SK-N-SH (cell line): ENCODE measurements at regions not wholly inside any gene's neighbourhood (a gene's known extent, or its start where the extent isn't known, plus 50 kb on each side); places are given as distances from the start of the nearest gene placed in this dataset.

Experiments used
- CTCF ChIA-PET: fragments of 300-600, 350-600 bp; formaldehyde crosslinking; extraction: SDS; loops from one replicate; lab custom pipeline; 2021; lab: Yijun Ruan, JAX
- POLR2A ChIA-PET: fragments of 350-600 bp; sonication (Branson Sonifier 250); formaldehyde crosslinking; extraction: SDS; loops from one replicate; lab custom pipeline; 2020; ENCODE audit warnings: antibody characterized with exemption, inconsistent platforms; lab: Yijun Ruan, JAX
- DNase-seq: peaks from one replicate; pipeline ENCODE4 v3.0.0; 2012
- H2AFZ ChIP-seq: fragments of 200-600 bp; sonication (generic); 2 replicates; pipeline ENCODE4 v1.8.1; 2016; ENCODE audit warnings: antibody characterized with exemption, mild to moderate bottlenecking, low read depth
- H3F3A ChIP-seq: fragments of 200-600 bp; sonication (generic); replicated peaks from 2 replicates; pipeline ENCODE3; 2016; ENCODE audit warnings: antibody characterized with exemption, mild to moderate bottlenecking; ENCODE audit not compliant: insufficient read depth
- H3K27ac ChIP-seq, 2 experiments: fragments of 200-500 bp in 1 of 2; fragments of 200-600 bp in 1 of 2; sonication (Bioruptor generic) in 1 of 2; sonication (generic), shearing (Covaris generic) in 1 of 2; 2 replicates each; pipeline versions ENCODE4 v1.5.1 to v1.6.1; 2014 to 2016; ENCODE audit warnings: low read depth in 2 of 2, inconsistent platforms in 1 of 2, low read length in 1 of 2, mild to moderate bottlenecking in 1 of 2, mixed read lengths in 1 of 2
- H3K27me3 ChIP-seq: fragments of 200-600 bp; sonication (generic), shearing (Covaris generic); 2 replicates; pipeline ENCODE4 v1.6.1; 2016; ENCODE audit warnings: mixed run types; ENCODE audit not compliant: insufficient read depth
- H3K36me3 ChIP-seq, 2 experiments: fragments of 200-500 bp in 1 of 2; fragments of 200-600 bp in 1 of 2; sonication (Bioruptor generic) in 1 of 2; sonication (generic) in 1 of 2; replicated peaks in 1 of 2; 2 replicates each; pipeline versions ENCODE3 to v1.5.1; 2014 to 2016; ENCODE audit warnings: low read length in 1 of 2, mild to moderate bottlenecking in 1 of 2; ENCODE audit not compliant: insufficient read depth in 2 of 2, control insufficient read depth in 1 of 2
- H3K4me1 ChIP-seq, 2 experiments: fragments of 200-500 bp in 1 of 2; fragments of 200-600 bp in 1 of 2; sonication (Bioruptor generic) in 1 of 2; sonication (generic), shearing (Covaris generic) in 1 of 2; 2 replicates each; pipeline versions ENCODE4 v1.5.1 to v1.6.1; 2014 to 2016; ENCODE audit warnings: low read depth in 1 of 2, low read length in 1 of 2, mixed run types in 1 of 2; ENCODE audit not compliant: insufficient read depth in 2 of 2, control insufficient read depth in 1 of 2
- H3K4me2 ChIP-seq: fragments of 200-600 bp; sonication (generic), shearing (Covaris generic); 2 replicates; pipeline ENCODE4 v1.6.1; 2017; ENCODE audit warnings: mixed run types
- H3K4me3 ChIP-seq, 2 experiments: fragments of 200-500 bp in 1 of 2; fragments of 200-600 bp in 1 of 2; sonication (Bioruptor generic) in 1 of 2; sonication (generic), shearing (Covaris generic) in 1 of 2; 2 replicates each; pipeline versions ENCODE4 v1.5.1 to v1.8.1; 2014 to 2016; ENCODE audit warnings: low read depth in 2 of 2, inconsistent platforms in 1 of 2, low read length in 1 of 2, mild to moderate bottlenecking in 1 of 2, mixed read lengths in 1 of 2, moderate library complexity in 1 of 2
- H3K79me2 ChIP-seq: fragments of 200-600 bp; sonication (generic); 2 replicates; pipeline ENCODE4 v1.8.1; 2017; ENCODE audit warnings: mild to moderate bottlenecking; ENCODE audit not compliant: insufficient read depth
- H3K9ac ChIP-seq: fragments of 200-600 bp; sonication (generic); 2 replicates; pipeline ENCODE4 v1.6.1; 2017; ENCODE audit warnings: mixed run types
- H3K9me2 ChIP-seq: fragments of 200-600 bp; sonication (generic); 2 replicates; pipeline ENCODE4 v1.6.1; 2017; ENCODE audit warnings: mixed run types
- H3K9me3 ChIP-seq: fragments of 200-600 bp; sonication (generic); 2 replicates; pipeline ENCODE4 v1.6.1; 2017; ENCODE audit warnings: mixed run types, mild to moderate bottlenecking, moderate library complexity
- H4K20me1 ChIP-seq: fragments of 200-600 bp; sonication (generic); 2 replicates; pipeline ENCODE4 v1.6.1; 2017; ENCODE audit warnings: mild to moderate bottlenecking, mixed run types; ENCODE audit not compliant: insufficient read depth
- FOXM1 ChIP-seq: IDR thresholded peaks from 2 replicates; pipeline ENCODE4 v1.4.0; 2012; ENCODE audit warnings: low read depth, mild to moderate bottlenecking
- GATA2 ChIP-seq: sonication (generic); formaldehyde crosslinking; IDR thresholded peaks from 2 replicates; pipeline ENCODE4 v1.5.0; 2020; ENCODE audit warnings: mild to moderate bottlenecking, missing genetic modification reagents
- NFIC ChIP-seq: IDR thresholded peaks from 2 replicates; pipeline ENCODE4 v1.4.0; 2012; ENCODE audit warnings: borderline replicate concordance
- POLR2AphosphoS5 ChIP-seq: IDR thresholded peaks from 2 replicates; pipeline ENCODE4 v1.6.1; 2012; ENCODE audit warnings: low read depth, low read length
- RAD21 ChIP-seq: IDR thresholded peaks from 2 replicates; pipeline ENCODE4 v1.6.1; 2012; ENCODE audit warnings: mild to moderate bottlenecking, low read length
- RFX5 ChIP-seq: IDR thresholded peaks from 2 replicates; pipeline ENCODE4 v1.6.1; 2012; ENCODE audit warnings: mild to moderate bottlenecking, improper control_type of control experiment, low read length
- RXRA ChIP-seq: IDR thresholded peaks from 2 replicates; pipeline ENCODE4 v1.4.0; 2012; ENCODE audit warnings: low read depth, mild to moderate bottlenecking, borderline replicate concordance
- SIN3A ChIP-seq: IDR thresholded peaks from 2 replicates; pipeline ENCODE4 v1.6.1; 2012; ENCODE audit warnings: low read depth, mild to moderate bottlenecking, low read length, moderate library complexity, borderline replicate concordance
- TCF12 ChIP-seq: IDR thresholded peaks from 2 replicates; pipeline ENCODE4 v1.4.0; 2012
- ZBTB33 ChIP-seq: IDR thresholded peaks from 2 replicates; pipeline ENCODE4 v1.4.0; 2012; ENCODE audit warnings: low read depth, borderline replicate concordance
- WGBS: methylation state at CpG from one replicate; pipeline ENCODE4 v1.1.6; 2017; ENCODE audit warnings: low lambda C conversion rate; 5-methylcytosine and 5-hydroxymethylcytosine counted together
- TF ChIP-seq, protein P1 (sequence below): IDR thresholded peaks from 2 replicates; pipeline ENCODE4; 2012
- TF ChIP-seq, protein P2 (sequence below): fragments of 150-350 bp; IDR thresholded peaks from 2 replicates; pipeline ENCODE4 v1.6.1; 2017; ENCODE audit warnings: antibody characterized with exemption, low read length, low read depth, borderline replicate concordance
- TF ChIP-seq, protein P3 (sequence below): IDR thresholded peaks from 2 replicates; pipeline ENCODE4 v1.6.1; 2012; ENCODE audit warnings: mild to moderate bottlenecking, low read depth, low read length, moderate library complexity

DNA sequence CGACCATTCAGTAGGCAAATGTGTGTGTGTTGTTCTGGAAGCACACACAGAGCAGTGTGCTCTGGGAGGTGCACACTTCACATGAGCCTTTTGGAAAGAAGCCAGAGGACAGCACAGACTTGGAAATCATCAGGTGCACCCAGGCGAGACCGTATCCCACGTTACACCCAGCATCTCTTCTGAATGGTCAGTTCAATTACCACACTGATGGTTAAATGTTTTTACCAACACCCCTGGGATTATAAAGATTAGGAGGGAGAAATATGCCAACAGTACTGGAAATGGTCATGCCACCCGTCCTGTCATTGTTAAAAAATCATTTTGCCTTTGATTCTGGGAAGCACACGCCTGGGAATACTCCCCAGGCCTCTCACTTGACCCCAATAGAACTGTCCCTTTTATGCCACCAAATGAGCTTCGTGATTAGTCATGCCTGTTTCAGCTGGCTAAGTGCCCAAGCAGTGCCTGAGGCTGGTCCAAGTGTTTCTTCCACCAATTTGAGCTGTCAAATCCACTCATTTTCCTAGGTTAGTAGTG lies 183.7 kb downstream of the NRP2 start:
- Histone ChIP-seq H3K9me2 (no peaks in the 10 kb centered on the region), H3K4me1 (peaks cover 0 to 14% of the 10 kb centered on the region in 2 experiments; a peak in 1 of 4 replicates), H3K27ac (peak overlapping the region in 1 of 2 experiments; percentile 28; a peak in 1 of 4 replicates), H3K9ac (no peak overlapping the region), H3K79me2 (no peaks in the 10 kb centered on the region), H2AFZ (no peak overlapping the region), H3K27me3 (no peaks in the 10 kb centered on the region), H3K4me3 (no peak overlapping the region), H3F3A (no peaks in the 10 kb centered on the region), H3K9me3 (no peaks in the 10 kb centered on the region), H4K20me1 (no peaks in the 10 kb centered on the region), H3K4me2 (no peak overlapping the region), H3K36me3 (no peaks in the 10 kb centered on the region)
- TF ChIP-seq, protein P1, sequence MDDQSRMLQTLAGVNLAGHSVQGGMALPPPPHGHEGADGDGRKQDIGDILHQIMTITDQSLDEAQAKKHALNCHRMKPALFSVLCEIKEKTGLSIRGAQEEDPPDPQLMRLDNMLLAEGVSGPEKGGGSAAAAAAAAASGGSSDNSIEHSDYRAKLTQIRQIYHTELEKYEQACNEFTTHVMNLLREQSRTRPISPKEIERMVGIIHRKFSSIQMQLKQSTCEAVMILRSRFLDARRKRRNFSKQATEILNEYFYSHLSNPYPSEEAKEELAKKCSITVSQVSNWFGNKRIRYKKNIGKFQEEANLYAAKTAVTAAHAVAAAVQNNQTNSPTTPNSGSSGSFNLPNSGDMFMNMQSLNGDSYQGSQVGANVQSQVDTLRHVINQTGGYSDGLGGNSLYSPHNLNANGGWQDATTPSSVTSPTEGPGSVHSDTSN: peak; percentile 46
- TF ChIP-seq NFIC: peak; percentile 28; the same call in 1 of the 2 replicates
- no peak for TF ChIP-seq ZBTB33
- CTCF ChIA-PET: interaction anchor here (1.2 to 1.6 kb wide), 6 partner anchors 14 to 146 kb away, joined by 3 to 4 read pairs (median 4); no protein-coding TSS in a partner anchor
- POLR2A ChIA-PET: no interaction called here
- peak; percentile 47 for DNase-seq
- 39% methylated on average over 7 of the region's 7 CpGs for WGBS

- no peaks in the 10 kb centered on the region for H3K9me2 ChIP-seq
- POLR2A ChIA-PET: no interaction called here
- H2AFZ ChIP-seq: no peak overlapping the region
- H3K9me3 ChIP-seq: no peaks in the 10 kb centered on the region
- 78% methylated on average over 3 of the region's 3 CpGs for WGBS
- H3K27ac ChIP-seq: no peak overlapping the region
- no peaks in the 10 kb centered on the region; the same call in 1 of the 2 replicates for H3K27me3 ChIP-seq
- H3F3A ChIP-seq: no peaks in the 10 kb centered on the region
- H3K4me3 ChIP-seq: no peak overlapping the region
- H3K9ac ChIP-seq: no peak overlapping the region
- no peak overlapping the region for H3K4me2 ChIP-seq
- CTCF ChIA-PET: interaction anchor here (1.0 to 1.6 kb wide), 3 partner anchors 13 to 145 kb away, joined by 4 to 5 read pairs (median 4); no protein-coding TSS in a partner anchor
- H3K36me3 ChIP-seq: no peaks in the 10 kb centered on the region
- peaks cover 0 to 14% of the 10 kb centered on the region in 2 experiments; a peak in 1 of 4 replicates for H3K4me1 ChIP-seq
- TF ChIP-seq POLR2AphosphoS5 (no peak), GATA2 (CRISPR knock-in tag) (no peak), TCF12 (no peak), RFX5 (no peak), RAD21 (no peak), SIN3A (no peak), RXRA (no peak), FOXM1 (no peak)
- TF ChIP-seq, protein P2, sequence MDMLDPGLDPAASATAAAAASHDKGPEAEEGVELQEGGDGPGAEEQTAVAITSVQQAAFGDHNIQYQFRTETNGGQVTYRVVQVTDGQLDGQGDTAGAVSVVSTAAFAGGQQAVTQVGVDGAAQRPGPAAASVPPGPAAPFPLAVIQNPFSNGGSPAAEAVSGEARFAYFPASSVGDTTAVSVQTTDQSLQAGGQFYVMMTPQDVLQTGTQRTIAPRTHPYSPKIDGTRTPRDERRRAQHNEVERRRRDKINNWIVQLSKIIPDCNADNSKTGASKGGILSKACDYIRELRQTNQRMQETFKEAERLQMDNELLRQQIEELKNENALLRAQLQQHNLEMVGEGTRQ: no peak
- TF ChIP-seq, protein P3, sequence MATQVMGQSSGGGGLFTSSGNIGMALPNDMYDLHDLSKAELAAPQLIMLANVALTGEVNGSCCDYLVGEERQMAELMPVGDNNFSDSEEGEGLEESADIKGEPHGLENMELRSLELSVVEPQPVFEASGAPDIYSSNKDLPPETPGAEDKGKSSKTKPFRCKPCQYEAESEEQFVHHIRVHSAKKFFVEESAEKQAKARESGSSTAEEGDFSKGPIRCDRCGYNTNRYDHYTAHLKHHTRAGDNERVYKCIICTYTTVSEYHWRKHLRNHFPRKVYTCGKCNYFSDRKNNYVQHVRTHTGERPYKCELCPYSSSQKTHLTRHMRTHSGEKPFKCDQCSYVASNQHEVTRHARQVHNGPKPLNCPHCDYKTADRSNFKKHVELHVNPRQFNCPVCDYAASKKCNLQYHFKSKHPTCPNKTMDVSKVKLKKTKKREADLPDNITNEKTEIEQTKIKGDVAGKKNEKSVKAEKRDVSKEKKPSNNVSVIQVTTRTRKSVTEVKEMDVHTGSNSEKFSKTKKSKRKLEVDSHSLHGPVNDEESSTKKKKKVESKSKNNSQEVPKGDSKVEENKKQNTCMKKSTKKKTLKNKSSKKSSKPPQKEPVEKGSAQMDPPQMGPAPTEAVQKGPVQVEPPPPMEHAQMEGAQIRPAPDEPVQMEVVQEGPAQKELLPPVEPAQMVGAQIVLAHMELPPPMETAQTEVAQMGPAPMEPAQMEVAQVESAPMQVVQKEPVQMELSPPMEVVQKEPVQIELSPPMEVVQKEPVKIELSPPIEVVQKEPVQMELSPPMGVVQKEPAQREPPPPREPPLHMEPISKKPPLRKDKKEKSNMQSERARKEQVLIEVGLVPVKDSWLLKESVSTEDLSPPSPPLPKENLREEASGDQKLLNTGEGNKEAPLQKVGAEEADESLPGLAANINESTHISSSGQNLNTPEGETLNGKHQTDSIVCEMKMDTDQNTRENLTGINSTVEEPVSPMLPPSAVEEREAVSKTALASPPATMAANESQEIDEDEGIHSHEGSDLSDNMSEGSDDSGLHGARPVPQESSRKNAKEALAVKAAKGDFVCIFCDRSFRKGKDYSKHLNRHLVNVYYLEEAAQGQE: no peak
- no peaks in the 10 kb centered on the region for H3K79me2 ChIP-seq
- H4K20me1 ChIP-seq: no peaks in the 10 kb centered on the region
- no peak for DNase-seq
Measured at GRCh38 chr2:205865056-205865455, 182.8 kb downstream of the NRP2 start.
